B cell (primary cell): ENCODE measurements at regions not wholly inside any gene's neighbourhood (a gene's known extent, or its start where the extent isn't known, plus 50 kb on each side); places are given as distances from the start of the nearest gene placed in this dataset.

ENCODE experiments used
- CTCF ChIP-seq: fragments of 200-600 bp; IDR thresholded peaks from one replicate; pipeline ENCODE4 v1.8.0; 2022; ENCODE audit warnings: antibody characterized with exemption, mild to moderate bottlenecking
- EZH2 ChIP-seq: IDR thresholded peaks from 2 replicates; pipeline ENCODE4 v1.6.1; 2012; ENCODE audit warnings: borderline replicate concordance, low read depth, mild to moderate bottlenecking, moderate library complexity, low read length; ENCODE audit not compliant: insufficient read depth, poor library complexity, severe bottlenecking

DNA sequence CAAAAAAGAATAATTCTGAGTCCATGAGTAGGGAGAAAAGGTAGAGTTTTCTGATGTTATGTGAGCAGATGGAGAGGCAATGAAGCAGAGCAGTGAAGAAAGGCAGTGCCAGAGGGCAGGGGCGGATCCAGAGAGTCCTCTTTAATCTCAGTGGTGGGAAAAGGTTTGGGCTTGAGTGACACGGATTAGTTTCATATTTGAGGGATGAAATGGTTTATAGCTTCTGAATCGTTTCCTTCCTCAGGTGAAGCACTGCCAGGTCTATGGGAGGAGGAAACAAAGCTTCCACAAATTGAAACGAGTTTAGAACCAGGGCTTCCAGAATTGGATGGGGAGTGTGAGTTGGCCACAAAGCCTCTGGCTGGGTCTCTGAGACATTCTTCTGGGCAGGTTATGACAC, 517.0 kb upstream of the PAPPA start:
- TF ChIP-seq CTCF (no peak), EZH2 (no peak)
